SK-N-SH treated with all-trans-retinoic acid at 6 μM for 48 hours (cell line): ENCODE measurements at regions not wholly inside any gene's neighbourhood (a gene's known extent, or its start where the extent isn't known, plus 50 kb on each side); places are given as distances from the start of the nearest gene placed in this dataset.
"Not testable (repeated sequence)": the region's sequence is repeated elsewhere in the genome, so short reads cannot be mapped to it uniquely, and the experiment has no call there.

Experiments used
- ARNTL ChIP-seq: fragments of 450-650 bp; formaldehyde crosslinking; IDR thresholded peaks from 2 replicates; pipeline ENCODE4 v1.5.0; 2020; ENCODE audit warnings: low read depth, mild to moderate bottlenecking, moderate library complexity, borderline replicate concordance
- POU6F1 ChIP-seq: fragments of 250-450 bp; sonication (Bioruptor Pico); IDR thresholded peaks from 2 replicates; pipeline ENCODE4 v1.8.0; 2021; ENCODE audit warnings: low read depth, mild to moderate bottlenecking, moderate library complexity, borderline replicate concordance
- SNAI2 ChIP-seq: fragments of 250-450 bp; sonication (Bioruptor Pico); IDR thresholded peaks from 2 replicates; pipeline ENCODE4 v1.5.0; 2020; ENCODE audit warnings: mild to moderate bottlenecking, moderate library complexity
- TOX ChIP-seq: fragments of 250-450 bp; sonication (Bioruptor Pico); IDR thresholded peaks from 2 replicates; pipeline ENCODE4 v1.8.0; 2021; ENCODE audit warnings: mild to moderate bottlenecking, moderate library complexity, borderline replicate concordance
- ZFP3 ChIP-seq: fragments of 250-450 bp; sonication (Bioruptor Pico); IDR thresholded peaks from 2 replicates; pipeline ENCODE4 v1.5.0; 2020; ENCODE audit warnings: mild to moderate bottlenecking, moderate library complexity
- ZFP30 ChIP-seq: fragments of 450-650 bp; formaldehyde crosslinking; IDR thresholded peaks from 2 replicates; pipeline ENCODE4 v1.5.0; 2022; ENCODE audit warnings: mild to moderate bottlenecking, moderate library complexity
- ZNF565 ChIP-seq: fragments of 450-650 bp; formaldehyde crosslinking; conservative IDR thresholded peaks from 2 replicates; pipeline ENCODE4 v1.5.0; 2020; ENCODE audit warnings: low read depth, mild to moderate bottlenecking, moderate library complexity

- not testable (repeated sequence) for TF ChIP-seq SNAI2 (CRISPR knock-in tag); ZFP30 (CRISPR knock-in tag); ARNTL; ZFP3 (CRISPR knock-in tag); TOX (CRISPR knock-in tag); ZNF565 (CRISPR knock-in tag); POU6F1
Observed at GRCh38 chr21:23548924-23549323, 2058.4 kb downstream of the MRPL39 start.
